ENCODE measurements at regions not wholly inside any gene's neighbourhood (a gene's known extent, or its start where the extent isn't known, plus 50 kb on each side); places are given as distances from the start of the nearest gene placed in this dataset.
"Not testable (repeated sequence)": the region's sequence is repeated elsewhere in the genome, so short reads cannot be mapped to it uniquely, and the experiment has no call there.

DNA sequence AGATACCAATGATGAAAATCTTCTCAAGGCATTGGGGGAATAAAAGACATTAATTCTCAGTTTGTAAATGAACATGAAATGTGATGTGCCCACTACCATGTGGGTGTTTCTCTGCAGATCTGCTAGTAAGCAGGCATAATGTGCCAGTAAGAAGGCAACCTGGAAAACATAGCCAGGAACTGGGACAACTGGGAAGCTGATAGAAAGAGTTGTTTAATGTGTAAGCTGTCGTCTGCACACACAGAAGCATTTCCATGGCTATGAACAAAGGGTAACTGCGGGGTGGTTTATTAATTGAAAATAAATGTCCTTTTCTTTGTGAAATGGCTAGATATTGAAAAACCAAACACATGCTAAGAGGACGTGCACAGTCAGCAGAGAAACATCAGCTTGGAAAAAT lies 52.0 kb downstream of the ZC3H11B start:
- no peak for DNase-seq (ENCODE audit: low read depth)

GRCh38 chr1:219559899-219560298 lies 53.0 kb downstream of the ZC3H11B start:
- no peak for DNase-seq (ENCODE audit: low read depth)

DNA sequence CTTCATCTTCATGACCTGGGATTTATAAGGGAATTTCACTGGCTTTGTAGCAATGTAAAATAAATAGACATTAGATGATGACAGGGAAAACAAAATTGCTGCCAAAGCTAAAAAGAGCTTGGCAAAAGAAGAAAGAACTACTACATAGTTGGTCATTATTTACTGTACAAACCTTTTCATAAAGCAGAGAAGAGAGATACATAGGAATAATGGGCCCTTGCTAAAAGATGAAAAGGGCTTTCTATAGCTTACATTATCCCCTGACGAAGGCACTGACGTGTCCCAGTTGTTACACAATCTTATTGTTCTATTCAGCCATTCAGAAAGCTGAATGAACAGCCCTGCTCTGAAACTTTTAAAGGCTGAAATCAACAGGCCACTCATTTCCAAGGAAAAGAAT lies 57.1 kb downstream of the ZC3H11B start:
- no peak for DNase-seq (ENCODE audit: low read depth)

DNA sequence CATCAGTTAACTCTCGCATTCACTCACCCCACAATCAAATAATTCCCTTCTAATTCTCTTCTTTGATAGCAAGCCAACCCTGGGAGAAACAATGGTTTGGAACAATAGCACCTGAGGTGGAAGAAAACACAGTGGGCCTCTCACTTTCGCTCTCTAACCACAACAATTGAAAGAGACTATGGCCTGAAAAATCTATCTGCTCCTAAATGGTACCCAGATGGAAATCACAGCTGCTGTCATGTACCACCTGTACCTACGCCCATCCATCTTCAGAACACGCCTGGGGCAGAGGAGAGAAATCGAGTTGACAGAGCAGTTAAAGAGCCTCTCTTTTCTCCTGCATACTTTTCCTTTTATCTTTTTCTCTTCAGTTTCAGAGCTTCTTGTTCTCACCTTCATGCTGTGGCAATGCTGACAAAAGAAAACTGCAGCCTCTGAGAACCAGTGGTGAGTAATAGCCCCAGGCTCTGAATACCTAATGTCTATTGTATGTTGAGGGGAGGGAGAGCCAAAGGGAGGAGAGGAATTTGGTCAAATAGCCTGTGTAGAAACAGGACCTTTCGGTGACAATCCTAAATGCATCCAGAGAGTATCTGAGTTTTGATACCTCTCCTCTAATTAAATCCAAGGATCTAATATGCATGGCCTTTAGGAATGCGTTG lies 57.7 kb downstream of the ZC3H11B start:
- DNase-seq (ENCODE audit: low read depth), result no peak

GRCh38 chr1:219553934-219554502 lies 58.9 kb downstream of the ZC3H11B start:
- DNase-seq (ENCODE audit: low read depth), result no peak

- no peak for DNase-seq (ENCODE audit: low read depth)
Measured at GRCh38 chr1:219550201-219550600, 62.7 kb downstream of the ZC3H11B start.

DNA sequence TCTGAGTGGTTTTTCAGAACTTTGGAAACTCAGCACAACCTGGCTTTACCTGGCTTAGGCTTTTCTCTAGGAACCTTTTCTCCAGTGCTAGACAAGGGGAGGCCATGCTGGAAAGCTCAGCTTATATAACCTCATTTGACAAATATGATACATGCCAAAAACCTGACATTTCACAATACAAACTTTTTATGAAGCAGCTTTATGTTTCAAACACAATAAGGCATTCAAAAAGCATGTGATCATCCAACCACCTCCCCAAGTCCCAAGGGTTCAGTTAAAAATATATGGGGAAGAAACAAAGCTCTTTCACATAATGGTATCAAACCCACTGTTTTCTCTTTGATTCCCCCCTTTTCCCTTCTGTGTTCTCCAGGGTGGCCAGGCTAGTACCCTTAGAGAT lies 63.7 kb downstream of the ZC3H11B start:
- no peak for DNase-seq (ENCODE audit: low read depth)

- DNase-seq (ENCODE audit: low read depth), result no peak
Measured at GRCh38 chr1:219548386-219548785, 64.5 kb downstream of the ZC3H11B start.

GRCh38 chr1:219545756-219546155 lies 67.1 kb downstream of the ZC3H11B start:
- not testable (repeated sequence) for DNase-seq (ENCODE audit: low read depth)

- no peak for DNase-seq (ENCODE audit: low read depth)
Measured at GRCh38 chr1:219544163-219544846, 68.6 kb downstream of the ZC3H11B start.

DNA sequence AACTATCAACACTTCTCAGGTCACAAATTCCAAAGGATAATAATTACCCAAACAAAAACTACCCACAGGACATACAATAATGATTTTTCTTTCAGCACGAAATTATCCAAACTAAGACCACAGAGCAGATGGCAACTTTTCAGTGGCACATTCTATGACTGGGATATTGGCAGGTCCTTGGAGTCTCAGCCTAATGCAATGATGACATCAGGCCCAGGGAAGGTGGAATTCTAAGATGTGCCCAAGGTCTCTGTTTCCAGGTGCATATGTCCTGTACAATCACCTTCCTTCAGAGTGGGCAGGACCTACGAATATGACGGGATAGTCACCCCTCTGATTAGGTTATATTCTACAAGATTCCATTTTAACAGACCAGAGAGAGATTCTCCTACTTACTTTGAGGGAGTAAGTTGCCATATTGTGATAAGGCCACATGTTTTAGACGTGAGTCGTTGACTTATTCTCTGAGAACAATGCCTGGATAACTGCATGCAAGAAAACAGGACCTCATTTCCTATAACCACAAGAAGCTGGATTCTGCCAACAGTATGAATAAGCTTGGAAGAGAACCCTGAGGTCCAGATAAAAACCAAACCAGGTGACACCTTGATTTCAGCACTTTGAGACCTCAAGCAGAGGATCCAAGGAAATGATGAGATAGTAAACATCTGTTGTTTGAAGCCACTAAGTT lies 69.9 kb downstream of the ZC3H11B start:
- no peak for DNase-seq (ENCODE audit: low read depth)

- no peak for DNase-seq (ENCODE audit: low read depth)
Measured at GRCh38 chr1:219541946-219542345, 71.0 kb downstream of the ZC3H11B start.

DNA sequence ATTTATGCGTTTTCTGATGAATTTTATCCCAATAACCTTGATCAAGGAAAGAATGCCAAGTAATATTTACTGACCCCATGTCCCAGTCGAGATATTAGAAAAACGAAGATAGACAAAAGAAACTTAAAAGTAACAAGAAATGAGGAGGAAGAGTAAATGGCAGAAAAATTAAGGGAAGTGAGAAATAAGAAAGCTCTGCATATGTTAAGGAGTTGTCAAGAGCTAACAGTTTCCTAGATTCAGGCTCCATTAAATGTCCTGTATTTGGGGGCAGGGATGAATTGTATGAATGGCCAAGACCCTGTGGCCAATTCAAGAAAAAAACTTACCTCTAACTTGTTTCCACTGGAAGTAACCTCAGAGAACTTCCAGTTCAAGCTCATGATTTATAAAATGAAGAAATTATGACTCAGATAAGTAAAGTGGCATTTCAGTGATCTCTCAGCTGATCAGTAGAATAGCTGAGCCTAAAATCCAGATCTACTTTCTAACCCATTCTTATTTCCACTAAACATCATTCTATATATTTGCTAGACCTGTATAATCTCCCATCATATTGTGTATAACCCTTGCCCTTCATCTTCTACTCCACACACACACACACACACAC lies 73.2 kb downstream of the ZC3H11B start:
- DNase-seq (ENCODE audit: low read depth), result no peak

GRCh38 chr1:219538886-219539285 lies 74.0 kb downstream of the ZC3H11B start:
- no peak for DNase-seq (ENCODE audit: low read depth)

DNA sequence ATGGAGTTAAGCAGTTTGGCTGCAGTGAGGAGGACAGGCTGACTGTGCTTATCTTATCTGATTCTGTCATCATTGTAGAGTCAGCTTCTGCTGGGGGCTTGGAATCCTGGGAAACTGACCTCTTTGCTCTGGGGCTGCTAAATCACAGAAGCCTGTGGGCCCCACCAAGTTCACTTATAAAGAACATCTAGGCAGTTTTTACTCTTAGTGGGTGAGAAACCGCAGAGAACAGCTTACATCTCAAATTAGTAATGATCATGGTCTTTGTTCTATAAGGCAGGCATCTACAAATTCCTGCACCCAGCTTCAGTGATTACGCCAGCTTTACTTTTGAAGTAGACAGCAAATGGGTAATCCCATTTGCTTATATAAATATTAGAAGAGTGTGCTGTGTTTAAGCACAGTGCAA lies 75.7 kb downstream of the ZC3H11B start:
- no peak for DNase-seq (ENCODE audit: low read depth)

- DNase-seq (ENCODE audit: low read depth), result no peak
Measured at GRCh38 chr1:219536038-219536437, 76.9 kb downstream of the ZC3H11B start.

DNA sequence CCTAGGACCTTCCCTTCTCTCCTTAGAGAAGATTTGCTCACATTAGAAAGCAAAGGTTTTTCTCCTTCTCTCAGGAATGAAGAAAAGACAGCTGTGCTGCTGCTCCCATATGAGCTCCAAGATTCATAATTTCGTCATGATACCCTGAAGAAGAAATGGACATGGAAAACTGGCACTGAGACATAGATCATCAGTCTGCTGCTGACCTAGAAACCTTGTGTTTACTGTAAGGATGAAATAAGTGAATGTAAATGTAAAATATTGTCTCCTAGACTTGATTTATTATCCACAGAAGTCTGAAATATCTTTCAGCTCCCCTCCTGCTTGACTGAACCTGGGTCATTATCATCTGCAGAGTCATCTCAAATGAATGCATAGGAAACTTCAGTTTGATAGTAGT lies 77.9 kb downstream of the ZC3H11B start:
- DNase-seq (ENCODE audit: low read depth), result no peak

DNA sequence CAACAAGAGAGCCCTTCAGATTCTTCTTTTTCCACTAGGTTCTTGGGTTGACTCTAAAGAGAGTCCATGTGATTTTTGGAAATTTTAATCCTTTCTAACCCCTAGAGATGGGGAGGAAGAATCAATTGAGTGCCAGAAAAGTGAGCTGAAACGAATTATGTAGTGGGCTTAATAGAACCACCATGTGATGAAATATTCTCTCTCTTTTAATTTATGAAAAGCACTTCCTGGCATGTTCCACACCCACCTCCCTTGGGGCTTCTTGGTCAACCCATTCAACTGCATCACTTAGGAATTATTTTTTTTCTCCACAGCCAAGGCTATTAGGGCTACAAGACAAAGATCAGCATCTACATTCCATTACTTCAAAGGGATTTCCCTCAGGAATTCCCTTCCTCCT lies 79.6 kb downstream of the ZC3H11B start:
- no peak for DNase-seq (ENCODE audit: low read depth)

DNA sequence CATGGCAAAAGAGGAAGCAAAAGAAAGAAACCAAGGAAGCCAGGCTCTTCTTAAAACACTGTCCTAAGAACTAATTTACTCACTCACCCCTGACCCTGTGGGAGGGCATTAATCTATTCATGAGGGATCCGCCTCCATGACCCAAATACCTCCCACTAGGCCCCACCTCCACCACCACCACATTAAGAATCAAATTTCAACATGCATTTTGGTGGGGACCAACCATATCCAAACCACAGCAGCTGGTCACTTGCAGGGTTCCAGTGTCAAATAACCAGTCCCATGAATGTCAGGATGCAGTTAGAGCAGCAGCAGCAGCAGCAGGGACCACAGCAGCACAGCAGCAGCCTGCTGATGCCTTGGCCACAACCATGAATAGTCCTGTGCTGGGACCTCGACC lies 83.8 kb downstream of the ZC3H11B start:
- no peak for DNase-seq (ENCODE audit: low read depth)

DNA sequence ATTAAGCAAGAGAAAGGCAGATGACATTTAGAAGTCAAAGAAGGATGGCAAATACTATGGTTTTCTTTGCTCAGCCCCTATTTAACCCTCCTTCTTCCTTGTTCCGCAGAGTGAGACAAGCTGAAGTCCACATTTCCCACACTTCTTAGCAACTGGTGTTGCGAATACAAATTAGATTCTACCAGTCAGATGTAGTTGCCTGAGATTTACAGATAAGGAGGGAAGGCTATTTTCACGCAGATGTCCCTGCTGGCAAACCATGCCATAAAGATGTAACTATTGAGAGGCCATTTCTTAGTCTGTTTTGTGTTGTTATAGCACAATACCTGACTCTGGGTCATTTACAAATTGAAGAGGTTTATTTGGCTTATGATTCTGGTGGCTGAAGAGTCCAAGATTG lies 84.3 kb downstream of the ZC3H11B start:
- no peak for DNase-seq (ENCODE audit: low read depth)

GRCh38 chr1:219527994-219528393 lies 84.9 kb downstream of the ZC3H11B start:
- no peak for DNase-seq (ENCODE audit: low read depth)

DNA sequence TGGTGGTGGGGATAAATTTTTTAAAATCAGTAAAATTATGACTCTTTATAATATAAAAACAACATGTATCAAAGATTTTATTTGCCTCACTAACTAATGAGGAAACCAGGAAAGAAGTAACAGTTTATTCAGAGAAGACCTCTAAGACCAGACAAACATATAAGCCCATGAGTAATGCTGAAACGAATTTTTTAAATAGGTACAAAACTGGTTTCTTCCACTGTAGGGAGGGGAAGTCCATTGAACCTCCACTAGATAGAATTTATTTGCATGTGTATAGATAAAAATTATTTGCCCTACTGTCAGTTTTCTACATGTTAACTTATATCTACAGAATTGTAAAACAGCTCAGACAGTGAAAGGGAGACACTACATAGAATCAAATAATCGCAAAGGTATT lies 86.8 kb downstream of the ZC3H11B start:
- DNase-seq (ENCODE audit: low read depth), result no peak

DNA sequence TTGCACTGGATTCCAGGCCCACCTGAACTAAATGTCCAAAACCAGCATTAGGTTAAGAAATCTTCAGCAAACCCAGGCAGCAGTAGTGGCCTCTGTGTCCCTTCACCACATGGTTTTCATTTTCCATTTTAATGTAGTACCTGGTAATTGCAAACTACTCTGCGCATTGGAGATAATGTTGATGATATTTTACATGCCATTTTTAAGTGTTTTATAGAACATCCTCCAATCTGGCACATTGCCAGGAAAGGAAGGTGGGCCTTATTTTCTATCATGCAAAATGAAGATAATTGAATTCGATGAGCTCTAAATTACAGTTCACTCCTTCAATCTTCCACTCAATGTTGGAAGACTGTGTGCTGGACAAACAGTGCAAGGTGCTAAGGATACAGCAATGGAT lies 89.5 kb downstream of the ZC3H11B start:
- DNase-seq (ENCODE audit: low read depth), result no peak

All from activated T-helper 9 cell treated with anti-CD3 and anti-CD28 coated beads, Interleukin-2, amount 50 U/mL, for 16 hours (primary cell).